IMR-90 (cell line): ENCODE measurements at regions not wholly inside any gene's neighbourhood (a gene's known extent, or its start where the extent isn't known, plus 50 kb on each side); places are given as distances from the start of the nearest gene placed in this dataset.
"Not testable (repeated sequence)": the region's sequence is repeated elsewhere in the genome, so short reads cannot be mapped to it uniquely, and the experiment has no call there.

ENCODE experiments used
- ATAC-seq: fragments of 200-7000 bp; cut with Tn5 transposase; 2 replicates; pipeline ENCODE4 v1.9.1; 2020; ENCODE audit warnings: low read depth, mild to moderate bottlenecking, moderate library complexity
- BruUV-seq: library from RNA; stranded (reverse); fragments of 400-500 nt; replicated peaks from 2 replicates; lab custom pipeline; 2021; lab: Mats Ljungman, UMichigan
- CTCF ChIA-PET: fragments of 300-600 bp; formaldehyde crosslinking; extraction: SDS; loops from one replicate; lab custom pipeline; 2021; ENCODE audit warnings: antibody characterized with exemption; lab: Yijun Ruan, JAX
- POLR2A ChIA-PET: fragments of 300-600 bp; sonication (Branson Sonifier 250); formaldehyde crosslinking; loops from one replicate; lab custom pipeline; 2022; ENCODE audit warnings: antibody characterized with exemption; ENCODE audit not compliant: unreplicated experiment; lab: Charles Lee
- DNase-seq: peaks from one replicate; pipeline ENCODE4 v3.0.0; 2013
- H2AFZ ChIP-seq: replicated peaks from 2 replicates; pipeline ENCODE3; 2013; ENCODE audit warnings: low read length, mild to moderate bottlenecking; ENCODE audit not compliant: poor library complexity
- H2AK5ac ChIP-seq: 2 replicates; pipeline ENCODE4 v1.6.1; 2013; ENCODE audit warnings: low read depth, low read length, inconsistent platforms
- H2AK9ac ChIP-seq: replicated peaks from 2 replicates; pipeline ENCODE3; 2013; ENCODE audit warnings: mild to moderate bottlenecking, low read depth, low read length, moderate library complexity; ENCODE audit not compliant: poor library complexity
- H2BK120ac ChIP-seq: 2 replicates; pipeline ENCODE4 v1.6.1; 2013; ENCODE audit warnings: low read depth, low read length, inconsistent platforms
- H2BK15ac ChIP-seq: 3 replicates; pipeline ENCODE4 v1.6.1; 2013; ENCODE audit warnings: low read depth, low read length, inconsistent platforms
- H2BK20ac ChIP-seq: 2 replicates; pipeline ENCODE4 v1.6.1; 2013; ENCODE audit warnings: low read depth, mild to moderate bottlenecking, inconsistent platforms, low read length, moderate library complexity
- H2BK5ac ChIP-seq: 2 replicates; pipeline ENCODE4 v1.6.1; 2013; ENCODE audit warnings: mild to moderate bottlenecking, low read depth, low read length, inconsistent platforms; ENCODE audit not compliant: poor library complexity, severe bottlenecking
- H3K14ac ChIP-seq: replicated peaks from 2 replicates; pipeline ENCODE4 v1.6.1; 2013; ENCODE audit warnings: low read depth, low read length, inconsistent platforms
- H3K18ac ChIP-seq: 2 replicates; pipeline ENCODE4 v1.6.1; 2013; ENCODE audit warnings: low read depth, low read length, control low read depth
- H3K23ac ChIP-seq: 2 replicates; pipeline ENCODE4 v1.6.1; 2013; ENCODE audit warnings: low read depth, low read length, inconsistent platforms
- H3K27ac ChIP-seq: 2 replicates; pipeline ENCODE4 v1.5.1; 2013; ENCODE audit warnings: mild to moderate bottlenecking, control low read depth, low read length; ENCODE audit not compliant: insufficient read depth
- H3K27me3 ChIP-seq: 2 replicates; pipeline ENCODE4 v1.6.1; 2013; ENCODE audit warnings: low read length; ENCODE audit not compliant: control insufficient read depth, insufficient read depth
- H3K36me3 ChIP-seq: 2 replicates; pipeline ENCODE4 v1.6.1; 2013; ENCODE audit warnings: low read length, mixed read lengths; ENCODE audit not compliant: control insufficient read depth, insufficient read depth
- H3K4ac ChIP-seq: 2 replicates; pipeline ENCODE4 v1.6.1; 2013; ENCODE audit warnings: low read depth, low read length, inconsistent platforms
- H3K4me1 ChIP-seq: 2 replicates; pipeline ENCODE4 v1.6.1; 2013; ENCODE audit warnings: low read length, mixed read lengths; ENCODE audit not compliant: control insufficient read depth, insufficient read depth
- H3K4me2 ChIP-seq: 2 replicates; pipeline ENCODE4 v1.6.1; 2013; ENCODE audit warnings: low read depth, mild to moderate bottlenecking, control low read depth, low read length, moderate library complexity
- H3K4me3 ChIP-seq: 2 replicates; pipeline ENCODE4 v1.5.1; 2013; ENCODE audit warnings: low read depth, mild to moderate bottlenecking, control low read depth, low read length, moderate library complexity; ENCODE audit not compliant: insufficient read depth
- H3K56ac ChIP-seq: 2 replicates; pipeline ENCODE4 v1.6.1; 2013; ENCODE audit warnings: low read length, inconsistent platforms; ENCODE audit not compliant: insufficient read depth; ENCODE audit errors: extremely low read depth
- H3K79me1 ChIP-seq, 2 experiments: 2 replicates each; pipeline ENCODE4 v1.6.1; 2013; ENCODE audit warnings: low read length in 2 of 2, inconsistent platforms in 1 of 2, low read depth in 1 of 2
- H3K9ac ChIP-seq: 2 replicates; pipeline ENCODE4 v1.6.1; 2013; ENCODE audit warnings: low read depth, low read length, control low read depth
- H3K9me1 ChIP-seq: 2 replicates; pipeline ENCODE4 v1.6.1; 2013; ENCODE audit warnings: low read length, inconsistent platforms; ENCODE audit not compliant: insufficient read depth
- H3K9me3 ChIP-seq: 2 replicates; pipeline ENCODE4 v1.6.1; 2013; ENCODE audit warnings: low read length; ENCODE audit not compliant: control insufficient read depth, insufficient read depth
- H4K20me1 ChIP-seq: 2 replicates; pipeline ENCODE4 v1.6.1; 2013; ENCODE audit warnings: low read length, inconsistent platforms; ENCODE audit not compliant: insufficient read depth
- H4K5ac ChIP-seq: 2 replicates; pipeline ENCODE4 v1.6.1; 2013; ENCODE audit warnings: mild to moderate bottlenecking, low read depth, low read length, control low read depth
- H4K8ac ChIP-seq, 2 experiments: 2 replicates each; pipeline ENCODE4 v1.6.1; 2013; ENCODE audit warnings: low read depth in 2 of 2, low read length in 2 of 2, control low read depth in 1 of 2, inconsistent platforms in 1 of 2
- H4K91ac ChIP-seq: 2 replicates; pipeline ENCODE4 v1.6.1; 2013; ENCODE audit warnings: low read depth, low read length, inconsistent platforms; ENCODE audit not compliant: insufficient read depth
- BHLHE40 ChIP-seq: fragments of 150-350 bp; IDR thresholded peaks from 2 replicates; pipeline ENCODE4 v1.6.1; 2016; ENCODE audit warnings: mild to moderate bottlenecking, low read depth, low read length
- FOS ChIP-seq: fragments of 150-350 bp; IDR thresholded peaks from 2 replicates; pipeline ENCODE4 v1.6.1; 2016; ENCODE audit warnings: low read depth, low read length
- MAFK ChIP-seq: IDR thresholded peaks from 2 replicates; pipeline ENCODE4 v1.6.1; 2012; ENCODE audit warnings: low read depth, low read length, improper control_type of control experiment
- NFE2L2 ChIP-seq: fragments of 150-350 bp; IDR thresholded peaks from 2 replicates; pipeline ENCODE4 v1.6.1; 2016; ENCODE audit warnings: low read depth, mild to moderate bottlenecking, low read length
- POLR2A ChIP-seq: IDR thresholded peaks from 2 replicates; pipeline ENCODE4 v1.6.1; 2012; ENCODE audit warnings: mild to moderate bottlenecking, low read depth, low read length
- RCOR1 ChIP-seq: IDR thresholded peaks from 2 replicates; pipeline ENCODE4 v1.6.1; 2012; ENCODE audit warnings: mild to moderate bottlenecking, low read length, improper control_type of control experiment; ENCODE audit not compliant: insufficient replicate concordance
- RFX5 ChIP-seq: IDR thresholded peaks from 2 replicates; pipeline ENCODE4 v1.8.0; 2012; ENCODE audit warnings: low read depth, mild to moderate bottlenecking, low read length, moderate library complexity
- WGBS, 2 experiments: methylation state at CpG; one replicate each; pipeline versions ENCODE4 v1.1.5 to v1.1.7; 2013; ENCODE audit warnings: missing lambda C conversion rate in 2 of 2; ENCODE audit not compliant: insufficient read length in 1 of 2; ENCODE audit errors: extremely low coverage in 2 of 2; 5-methylcytosine and 5-hydroxymethylcytosine counted together
- dilution Hi-C: fragments of 300-500 bp; cut with HindIII; formaldehyde crosslinking; loops from one replicate; pipeline ENCODE4 v1.14.3; 2018; ENCODE audit warnings: low sequenced_read_pairs; ENCODE audit not compliant: unreplicated experiment
- in situ Hi-C: fragments of 300-500 bp; cut with MboI; formaldehyde crosslinking; loops from 3 replicates; pipeline ENCODE4 v1.14.3; 2019; ENCODE audit warnings: low sequenced_read_pairs, inconsistent platforms, mixed read lengths
- intact Hi-C: fragments of 100-400 bp; cut with micrococcal nuclease; formaldehyde crosslinking; loops from 2 replicates; pipeline ENCODE4 v1.10.0; 2022
- TF ChIP-seq, protein P1 (sequence below): conservative IDR thresholded peaks from 2 replicates; pipeline ENCODE4 v1.5.1; 2012; ENCODE audit warnings: mild to moderate bottlenecking, low read depth, low read length, improper control_type of control experiment
- TF ChIP-seq, protein P2 (sequence below): fragments of 150-350 bp; IDR thresholded peaks from 2 replicates; pipeline ENCODE4 v1.6.1; 2016; ENCODE audit warnings: low read depth, mild to moderate bottlenecking, low read length, moderate library complexity, borderline replicate concordance

DNA sequence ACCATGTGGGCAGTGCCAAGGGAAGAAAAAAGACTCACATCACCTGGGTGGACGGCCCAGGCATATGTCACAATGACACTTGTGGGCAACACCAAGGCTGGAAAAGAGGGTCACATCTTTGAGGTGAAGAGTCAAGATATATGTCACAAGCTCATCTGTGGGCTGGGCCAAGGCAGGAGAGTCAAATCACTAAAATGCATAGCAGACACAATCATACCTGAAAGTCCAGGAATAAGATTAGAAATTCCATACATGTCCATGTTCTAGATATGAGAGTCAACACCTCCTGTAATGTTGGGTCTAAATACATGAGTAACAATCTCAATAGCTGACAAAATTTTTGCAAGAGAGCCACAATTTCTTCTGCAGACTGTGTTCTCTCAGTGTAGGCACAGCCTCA lies 145.0 kb downstream of the ZNF675 start:
- H4K91ac ChIP-seq: no peak overlapping the region
- POLR2A ChIA-PET: no interaction called here
- no peak overlapping the region for H2AK5ac ChIP-seq
- no peak overlapping the region for H3K27ac ChIP-seq
- in situ Hi-C loops: no loop called here
- H2BK5ac ChIP-seq: no peak overlapping the region
- H2BK15ac ChIP-seq: no peak overlapping the region
- BruUV-seq: no TSS peak
- no peak overlapping the region for H3K23ac ChIP-seq
- CTCF ChIA-PET: no interaction called here
- no peak overlapping the region for H4K8ac ChIP-seq
- H3K4me2 ChIP-seq: no peak overlapping the region
- H2AFZ ChIP-seq: no peak overlapping the region
- no peaks in the 10 kb centered on the region for H4K20me1 ChIP-seq
- H3K27me3 ChIP-seq: no peaks in the 10 kb centered on the region
- no peak overlapping the region for H2BK120ac ChIP-seq
- H3K36me3 ChIP-seq: no peaks in the 10 kb centered on the region
- DNase-seq (no peak), ATAC-seq (no peak)
- intact Hi-C loops: no loop called here
- H3K18ac ChIP-seq: no peak overlapping the region
- no peaks in the 10 kb centered on the region for H3K4me1 ChIP-seq
- H3K9me3 ChIP-seq: peaks cover 28% of the 10 kb centered on the region
- H3K9ac ChIP-seq: no peak overlapping the region
- WGBS, 2 experiments: no CpG with 5 or more reads among the region's 1 CpG
- H3K9me1 ChIP-seq: no peaks in the 10 kb centered on the region
- H2AK9ac ChIP-seq: no peak overlapping the region
- no peak overlapping the region for H3K14ac ChIP-seq
- no peak overlapping the region for H4K5ac ChIP-seq
- H3K56ac ChIP-seq: no peak overlapping the region
- dilution Hi-C loops: no loop called here
- no peak overlapping the region for H3K4me3 ChIP-seq
- H3K4ac ChIP-seq: no peak overlapping the region
- no peak overlapping the region for H2BK20ac ChIP-seq
- H3K79me1 ChIP-seq: no peaks in the 10 kb centered on the region
- TF ChIP-seq FOS (no peak), RFX5 (no peak), NFE2L2 (no peak), RCOR1 (no peak), BHLHE40 (no peak), MAFK (no peak), POLR2A (no peak)
- TF ChIP-seq, protein P1, sequence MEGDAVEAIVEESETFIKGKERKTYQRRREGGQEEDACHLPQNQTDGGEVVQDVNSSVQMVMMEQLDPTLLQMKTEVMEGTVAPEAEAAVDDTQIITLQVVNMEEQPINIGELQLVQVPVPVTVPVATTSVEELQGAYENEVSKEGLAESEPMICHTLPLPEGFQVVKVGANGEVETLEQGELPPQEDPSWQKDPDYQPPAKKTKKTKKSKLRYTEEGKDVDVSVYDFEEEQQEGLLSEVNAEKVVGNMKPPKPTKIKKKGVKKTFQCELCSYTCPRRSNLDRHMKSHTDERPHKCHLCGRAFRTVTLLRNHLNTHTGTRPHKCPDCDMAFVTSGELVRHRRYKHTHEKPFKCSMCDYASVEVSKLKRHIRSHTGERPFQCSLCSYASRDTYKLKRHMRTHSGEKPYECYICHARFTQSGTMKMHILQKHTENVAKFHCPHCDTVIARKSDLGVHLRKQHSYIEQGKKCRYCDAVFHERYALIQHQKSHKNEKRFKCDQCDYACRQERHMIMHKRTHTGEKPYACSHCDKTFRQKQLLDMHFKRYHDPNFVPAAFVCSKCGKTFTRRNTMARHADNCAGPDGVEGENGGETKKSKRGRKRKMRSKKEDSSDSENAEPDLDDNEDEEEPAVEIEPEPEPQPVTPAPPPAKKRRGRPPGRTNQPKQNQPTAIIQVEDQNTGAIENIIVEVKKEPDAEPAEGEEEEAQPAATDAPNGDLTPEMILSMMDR: no peak
- TF ChIP-seq, protein P2, sequence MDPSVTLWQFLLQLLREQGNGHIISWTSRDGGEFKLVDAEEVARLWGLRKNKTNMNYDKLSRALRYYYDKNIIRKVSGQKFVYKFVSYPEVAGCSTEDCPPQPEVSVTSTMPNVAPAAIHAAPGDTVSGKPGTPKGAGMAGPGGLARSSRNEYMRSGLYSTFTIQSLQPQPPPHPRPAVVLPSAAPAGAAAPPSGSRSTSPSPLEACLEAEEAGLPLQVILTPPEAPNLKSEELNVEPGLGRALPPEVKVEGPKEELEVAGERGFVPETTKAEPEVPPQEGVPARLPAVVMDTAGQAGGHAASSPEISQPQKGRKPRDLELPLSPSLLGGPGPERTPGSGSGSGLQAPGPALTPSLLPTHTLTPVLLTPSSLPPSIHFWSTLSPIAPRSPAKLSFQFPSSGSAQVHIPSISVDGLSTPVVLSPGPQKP: no peak

DNA sequence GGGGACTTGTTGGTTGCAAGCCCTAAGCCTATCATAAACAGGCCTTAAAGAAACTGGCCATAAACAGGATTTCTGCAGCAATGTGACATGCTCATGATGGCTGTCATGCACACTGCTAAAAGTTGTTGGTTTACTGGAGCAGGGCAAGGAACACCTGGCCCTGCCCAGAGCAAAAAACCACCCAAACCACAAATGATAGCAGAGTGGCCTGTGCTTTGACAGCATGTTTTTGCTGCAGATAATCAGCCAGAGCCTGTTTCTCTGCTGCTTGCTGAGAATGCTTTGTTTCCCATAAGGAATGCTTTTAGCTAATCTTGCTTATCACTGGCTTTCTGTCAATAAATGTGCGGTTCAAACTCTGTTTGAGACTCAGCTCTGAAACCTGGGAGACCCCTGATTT lies 144.9 kb upstream of the ZNF91 start:
- H4K91ac ChIP-seq, H3K36me3 ChIP-seq, H2AK5ac ChIP-seq, H4K8ac ChIP-seq, H2BK5ac ChIP-seq, H3K18ac ChIP-seq, CTCF ChIA-PET, H3K4me3 ChIP-seq, H3K4ac ChIP-seq, POLR2A ChIA-PET, H2BK20ac ChIP-seq, DNase-seq, in situ Hi-C loops, H4K20me1 ChIP-seq, H2AFZ ChIP-seq, H2BK15ac ChIP-seq, intact Hi-C loops, H3K9ac ChIP-seq, H3K4me2 ChIP-seq, H3K79me1 ChIP-seq, H2AK9ac ChIP-seq, H4K5ac ChIP-seq, H3K14ac ChIP-seq, H3K27ac ChIP-seq, H3K27me3 ChIP-seq, BruUV-seq, H3K23ac ChIP-seq, H2BK120ac ChIP-seq, H3K4me1 ChIP-seq, H3K56ac ChIP-seq, H3K9me1 ChIP-seq, ATAC-seq, dilution Hi-C loops: not testable (repeated sequence)
- WGBS, 2 experiments: no CpG with 5 or more reads among the region's 1 CpG
- H3K9me3 ChIP-seq: peaks cover 19% of the 10 kb centered on the region; the same call in 1 of the 2 replicates
